ENCODE measurements at regions not wholly inside any gene's neighbourhood (a gene's known extent, or its start where the extent isn't known, plus 50 kb on each side); places are given as distances from the start of the nearest gene placed in this dataset.

DNA sequence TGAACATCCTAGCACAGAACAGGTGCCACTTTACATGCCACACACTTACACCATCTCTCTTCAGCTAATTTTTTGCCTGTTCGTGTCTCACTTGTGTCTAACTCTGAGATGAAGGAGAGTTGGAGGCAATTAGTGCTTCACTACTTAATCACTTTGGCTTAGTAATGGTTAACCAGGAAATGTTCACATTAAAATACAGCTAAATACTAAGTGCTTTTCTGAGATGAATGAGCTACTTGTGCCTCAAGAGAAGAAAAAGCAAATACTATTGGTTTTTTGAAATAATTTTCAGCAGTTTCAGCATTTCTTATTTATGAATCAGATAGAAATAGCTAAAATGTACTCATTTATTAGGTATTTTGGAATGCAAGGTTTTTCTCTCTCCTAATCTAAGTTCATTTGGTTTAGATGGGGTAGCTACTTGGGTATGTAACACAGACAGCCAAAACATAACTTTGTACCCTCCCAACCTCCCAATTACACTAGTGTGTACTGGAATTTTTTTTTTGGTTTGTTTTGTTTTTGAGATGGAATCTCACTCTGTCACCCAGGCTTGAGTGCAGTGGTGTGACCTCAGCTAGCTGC is 1474.1 kb upstream of the SEL1L start:
- Mint-ChIP-seq H3K9me3 (peaks cover 2 to 16% (median 13%) of the 10 kb centered on the region in 7 donors), H3K36me3 (no peaks in the 10 kb centered on the region), H3K27ac (no peak overlapping the region), H3K27me3 (ENCODE audit: low read depth in 3 of 3) (peaks cover 0 to 2% (median 0%) of the 10 kb centered on the region in 3 donors), H3K4me1 (no peaks in the 10 kb centered on the region), H3K4me3 (no peak overlapping the region)
- Histone ChIP-seq H3K4me3 (replicated peaks in 1 of 3; ENCODE audit: low read depth in 2 of 3, low read length in 3 of 3) (no peak overlapping the region), H2AFZ (ENCODE audit: insufficient read depth, low read depth, low read length, poor library complexity, severe bottlenecking) (no peak overlapping the region), H3K36me3 (replicated peaks in 1 of 2; ENCODE audit: control insufficient read depth in 1 of 2, insufficient read depth in 2 of 2, low read length in 2 of 2) (no peaks in the 10 kb centered on the region), H3K27me3 (ENCODE audit: control insufficient read depth in 2 of 2, insufficient read depth in 2 of 2, low read length in 2 of 2) (no peaks in the 10 kb centered on the region), H3K4me1 (ENCODE audit: control insufficient read depth in 1 of 2, insufficient read depth in 2 of 2, low read length in 2 of 2) (no peaks in the 10 kb centered on the region), H3K79me2 (ENCODE audit: insufficient read depth, low read length) (no peaks in the 10 kb centered on the region), H4K20me1 (ENCODE audit: insufficient read depth, low read length) (no peaks in the 10 kb centered on the region), H3K9me3 (replicated peaks in 1 of 2; ENCODE audit: control insufficient read depth in 1 of 2, insufficient read depth in 1 of 2, low read length in 2 of 2) (peaks cover 5 to 19% of the 10 kb centered on the region in 2 donors), H3K4me2 (replicated peaks; ENCODE audit: extremely low read depth, low read length, poor library complexity, severe bottlenecking) (no peak overlapping the region), H3K27ac (ENCODE audit: low read depth in 1 of 2, low read length in 2 of 2) (no peak overlapping the region), H3K9ac (ENCODE audit: insufficient read depth, low read length, poor library complexity, severe bottlenecking) (no peak overlapping the region)
- WGBS (ENCODE audit: insufficient coverage) = no CpG with 5 or more reads among the region's 1 CpG
- intact Hi-C loops (cut with micrococcal nuclease) = no loop called here
- TF ChIP-seq, protein P1, sequence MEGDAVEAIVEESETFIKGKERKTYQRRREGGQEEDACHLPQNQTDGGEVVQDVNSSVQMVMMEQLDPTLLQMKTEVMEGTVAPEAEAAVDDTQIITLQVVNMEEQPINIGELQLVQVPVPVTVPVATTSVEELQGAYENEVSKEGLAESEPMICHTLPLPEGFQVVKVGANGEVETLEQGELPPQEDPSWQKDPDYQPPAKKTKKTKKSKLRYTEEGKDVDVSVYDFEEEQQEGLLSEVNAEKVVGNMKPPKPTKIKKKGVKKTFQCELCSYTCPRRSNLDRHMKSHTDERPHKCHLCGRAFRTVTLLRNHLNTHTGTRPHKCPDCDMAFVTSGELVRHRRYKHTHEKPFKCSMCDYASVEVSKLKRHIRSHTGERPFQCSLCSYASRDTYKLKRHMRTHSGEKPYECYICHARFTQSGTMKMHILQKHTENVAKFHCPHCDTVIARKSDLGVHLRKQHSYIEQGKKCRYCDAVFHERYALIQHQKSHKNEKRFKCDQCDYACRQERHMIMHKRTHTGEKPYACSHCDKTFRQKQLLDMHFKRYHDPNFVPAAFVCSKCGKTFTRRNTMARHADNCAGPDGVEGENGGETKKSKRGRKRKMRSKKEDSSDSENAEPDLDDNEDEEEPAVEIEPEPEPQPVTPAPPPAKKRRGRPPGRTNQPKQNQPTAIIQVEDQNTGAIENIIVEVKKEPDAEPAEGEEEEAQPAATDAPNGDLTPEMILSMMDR (IDR thresholded peaks at IDR 0.05) = no peak
- no peak for DNase-seq

DNA sequence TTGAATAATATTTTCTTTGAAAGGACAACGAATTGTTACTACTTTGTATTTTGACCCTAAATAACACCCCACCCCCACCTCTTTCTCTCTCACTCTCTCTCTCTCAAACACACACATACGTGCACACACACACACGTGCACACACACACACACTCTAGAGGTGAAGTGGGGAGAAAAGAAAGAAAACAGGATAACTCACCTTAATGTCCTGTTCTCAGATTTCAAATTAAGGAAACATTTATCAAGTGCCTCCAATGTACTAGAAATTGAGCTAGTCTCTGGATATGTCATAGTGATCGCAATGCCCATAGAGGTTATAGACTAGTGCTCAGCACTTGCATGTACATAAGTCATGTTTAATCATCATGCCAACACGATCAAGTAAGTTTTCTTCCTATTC is 1483.6 kb upstream of the SEL1L start:
- H3K4me3 ChIP-seq (replicated peaks in 1 of 3; ENCODE audit: low read depth in 2 of 3, low read length in 3 of 3) = no peak overlapping the region
- H3K36me3 ChIP-seq (replicated peaks in 1 of 2; ENCODE audit: control insufficient read depth in 1 of 2, insufficient read depth in 2 of 2, low read length in 2 of 2) = no peaks in the 10 kb centered on the region
- H4K20me1 ChIP-seq (ENCODE audit: insufficient read depth, low read length) = no peaks in the 10 kb centered on the region
- no peaks in the 10 kb centered on the region for H3K27me3 ChIP-seq (ENCODE audit: control insufficient read depth in 2 of 2, insufficient read depth in 2 of 2, low read length in 2 of 2)
- H3K9ac ChIP-seq (ENCODE audit: insufficient read depth, low read length, poor library complexity, severe bottlenecking) = no peak overlapping the region
- peaks cover 0 to 8% (median 0%) of the 10 kb centered on the region in 7 donors for H3K9me3 Mint-ChIP-seq
- no peak overlapping the region for H3K4me2 ChIP-seq (replicated peaks; ENCODE audit: extremely low read depth, low read length, poor library complexity, severe bottlenecking)
- H3K9me3 ChIP-seq (replicated peaks in 1 of 2; ENCODE audit: control insufficient read depth in 1 of 2, insufficient read depth in 1 of 2, low read length in 2 of 2) = no peaks in the 10 kb centered on the region
- 100% methylated on average over 1 of the region's 5 CpGs for WGBS (ENCODE audit: insufficient coverage)
- H3K27ac ChIP-seq (ENCODE audit: low read depth in 1 of 2, low read length in 2 of 2) = no peak overlapping the region
- H3K4me1 ChIP-seq (ENCODE audit: control insufficient read depth in 1 of 2, insufficient read depth in 2 of 2, low read length in 2 of 2) = no peaks in the 10 kb centered on the region
- intact Hi-C loops (cut with micrococcal nuclease) = no loop called here
- H3K36me3 Mint-ChIP-seq = no peaks in the 10 kb centered on the region
- no peaks in the 10 kb centered on the region for H3K27me3 Mint-ChIP-seq (ENCODE audit: low read depth in 3 of 3)
- TF ChIP-seq, protein P1 (IDR thresholded peaks at IDR 0.05) = no peak
- no peak overlapping the region for H3K27ac Mint-ChIP-seq
- H2AFZ ChIP-seq (ENCODE audit: insufficient read depth, low read depth, low read length, poor library complexity, severe bottlenecking) = no peak overlapping the region
- H3K4me3 Mint-ChIP-seq = no peak overlapping the region
- no peaks in the 10 kb centered on the region for H3K79me2 ChIP-seq (ENCODE audit: insufficient read depth, low read length)
- H3K4me1 Mint-ChIP-seq = no peaks in the 10 kb centered on the region
- no peak for DNase-seq

All from CD14-positive monocyte (primary cell).